ENCODE measurements at regions not wholly inside any gene's neighbourhood (a gene's known extent, or its start where the extent isn't known, plus 50 kb on each side); places are given as distances from the start of the nearest gene placed in this dataset.

DNA sequence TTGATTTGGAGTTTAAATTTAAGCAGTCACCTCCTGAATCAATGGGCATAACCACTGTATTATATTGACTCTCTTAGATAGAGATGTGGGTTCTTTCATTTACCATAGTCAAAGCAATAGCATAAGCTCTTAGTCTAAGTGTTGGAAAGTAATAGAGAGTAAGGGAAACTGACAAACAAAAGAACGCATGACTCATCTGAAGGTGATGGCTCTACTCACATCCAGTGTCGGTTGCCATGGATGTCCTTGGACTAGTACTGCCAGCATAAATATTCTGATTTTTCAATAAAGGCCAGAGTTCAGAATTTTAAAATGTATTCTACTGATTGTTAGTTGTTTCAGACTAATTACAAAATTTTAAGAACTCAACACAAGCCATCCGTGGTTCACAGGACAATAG lies 444.9 kb upstream of the DDI1 start:
- TF ChIP-seq CTCF (conservative IDR thresholded peaks at IDR 0.05) (no peak), ZFX (IDR thresholded peaks at IDR 0.05) (no peak)
